ENCODE measurements at regions not wholly inside any gene's neighbourhood (a gene's known extent, or its start where the extent isn't known, plus 50 kb on each side); places are given as distances from the start of the nearest gene placed in this dataset.

- TF ChIP-seq CTCF (IDR thresholded peaks at IDR 0.05; ENCODE audit: poor library complexity) (no peak), EZH2 (IDR thresholded peaks at IDR 0.05; ENCODE audit: borderline replicate concordance) (no peak), EZH2phosphoT487 (IDR thresholded peaks at IDR 0.05; ENCODE audit: low read depth, severe bottlenecking, unreplicated experiment) (no peak)
Observed at GRCh38 chr6:76814496-76815458, 648.5 kb downstream of the HTR1B start.

All from hepatocyte (in vitro differentiated cells).